ENCODE measurements at regions not wholly inside any gene's neighbourhood (a gene's known extent, or its start where the extent isn't known, plus 50 kb on each side); places are given as distances from the start of the nearest gene placed in this dataset.

DNA sequence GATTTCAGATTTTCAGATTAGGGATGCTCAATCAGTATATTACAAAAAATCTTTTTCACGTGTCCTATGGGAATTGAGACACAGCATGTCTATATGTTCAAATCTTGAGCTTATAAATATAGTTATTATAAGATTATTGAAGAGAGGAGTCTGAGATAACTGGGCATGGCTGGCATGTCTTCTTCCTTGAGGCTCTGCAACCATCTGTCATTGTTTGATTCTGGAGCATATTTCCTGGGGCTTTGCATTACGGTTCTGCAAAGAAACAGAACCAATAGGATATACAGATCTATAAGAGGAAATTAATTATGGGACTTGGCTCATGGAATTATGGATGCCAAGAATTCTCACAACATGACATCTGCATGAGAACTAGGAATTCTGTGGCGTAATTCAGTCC, 386.1 kb downstream of the SOCS6 start:
- H3K4me3 ChIP-seq: no peak overlapping the region
- H3K9me3 ChIP-seq: no peaks in the 10 kb centered on the region
- TF ChIP-seq POLR2AphosphoS5 (IDR thresholded peaks at IDR 0.05) (no peak), POLR2A (IDR thresholded peaks at IDR 0.05) (no peak), EP300 (IDR thresholded peaks at IDR 0.05) (no peak)
- TF ChIP-seq, protein P1, sequence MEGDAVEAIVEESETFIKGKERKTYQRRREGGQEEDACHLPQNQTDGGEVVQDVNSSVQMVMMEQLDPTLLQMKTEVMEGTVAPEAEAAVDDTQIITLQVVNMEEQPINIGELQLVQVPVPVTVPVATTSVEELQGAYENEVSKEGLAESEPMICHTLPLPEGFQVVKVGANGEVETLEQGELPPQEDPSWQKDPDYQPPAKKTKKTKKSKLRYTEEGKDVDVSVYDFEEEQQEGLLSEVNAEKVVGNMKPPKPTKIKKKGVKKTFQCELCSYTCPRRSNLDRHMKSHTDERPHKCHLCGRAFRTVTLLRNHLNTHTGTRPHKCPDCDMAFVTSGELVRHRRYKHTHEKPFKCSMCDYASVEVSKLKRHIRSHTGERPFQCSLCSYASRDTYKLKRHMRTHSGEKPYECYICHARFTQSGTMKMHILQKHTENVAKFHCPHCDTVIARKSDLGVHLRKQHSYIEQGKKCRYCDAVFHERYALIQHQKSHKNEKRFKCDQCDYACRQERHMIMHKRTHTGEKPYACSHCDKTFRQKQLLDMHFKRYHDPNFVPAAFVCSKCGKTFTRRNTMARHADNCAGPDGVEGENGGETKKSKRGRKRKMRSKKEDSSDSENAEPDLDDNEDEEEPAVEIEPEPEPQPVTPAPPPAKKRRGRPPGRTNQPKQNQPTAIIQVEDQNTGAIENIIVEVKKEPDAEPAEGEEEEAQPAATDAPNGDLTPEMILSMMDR (IDR thresholded peaks at IDR 0.05): no peak
- H3K27me3 ChIP-seq: no peaks in the 10 kb centered on the region
- no peaks in the 10 kb centered on the region for H3K36me3 ChIP-seq
- no peak for DNase-seq
- no peak overlapping the region for H3K27ac ChIP-seq
- WGBS, 2 donors: 89 to 92% methylated on average over 3 of the region's 3 CpGs
- intact Hi-C loops (cut with DNase I): no loop called here
- no peaks in the 10 kb centered on the region for H3K4me1 ChIP-seq

DNA sequence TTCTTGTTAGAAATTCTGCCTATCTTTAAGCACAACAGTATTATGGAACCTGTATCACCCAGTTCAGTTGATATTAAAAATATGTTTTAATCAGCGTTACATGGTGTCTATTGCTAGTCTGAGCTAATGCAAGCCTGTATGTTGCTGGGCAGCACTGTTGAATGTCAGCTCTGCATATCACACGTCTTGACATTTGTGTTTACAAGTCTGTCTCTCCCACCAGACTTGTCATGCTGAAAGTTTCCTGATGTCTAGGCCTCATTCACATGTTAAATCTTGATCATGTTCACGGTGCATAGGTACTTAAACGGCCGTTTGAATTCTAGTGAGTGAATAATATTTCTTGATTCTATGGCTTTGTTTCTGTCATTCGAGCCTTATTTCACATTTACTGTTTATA, 385.0 kb downstream of the SOCS6 start:
- intact Hi-C loops (cut with DNase I): no loop called here
- Histone ChIP-seq H3K4me1 (no peaks in the 10 kb centered on the region), H3K27ac (no peak overlapping the region), H3K4me3 (no peak overlapping the region), H3K9me3 (no peaks in the 10 kb centered on the region), H3K27me3 (no peaks in the 10 kb centered on the region), H3K36me3 (no peaks in the 10 kb centered on the region)
- 74 to 81% methylated on average over 6 of the region's 6 CpGs for WGBS, 2 donors
- DNase-seq: no peak
- TF ChIP-seq POLR2A (IDR thresholded peaks at IDR 0.05) (no peak), EP300 (IDR thresholded peaks at IDR 0.05) (no peak)

DNA sequence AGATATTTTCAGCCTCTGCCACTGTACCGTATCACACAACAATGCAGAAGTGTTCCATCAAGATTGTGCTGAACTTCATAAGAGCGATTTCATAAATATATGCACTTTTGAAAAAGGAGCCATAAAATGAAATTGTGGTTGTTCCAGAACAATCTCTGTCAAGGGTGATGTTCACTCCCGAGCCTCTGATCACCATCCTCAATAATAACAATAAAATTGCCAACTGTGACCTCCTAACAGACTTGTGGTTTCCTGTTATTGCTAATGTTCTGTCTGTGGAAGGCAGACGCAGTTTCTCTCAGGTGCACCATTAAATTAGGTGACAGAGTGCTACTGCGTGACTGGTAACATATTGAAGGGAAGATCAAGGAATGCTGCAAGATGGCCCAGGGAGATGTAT, 383.7 kb downstream of the SOCS6 start:
- Histone ChIP-seq H3K36me3 (no peaks in the 10 kb centered on the region), H3K27me3 (no peaks in the 10 kb centered on the region), H3K9me3 (no peaks in the 10 kb centered on the region), H3K4me1 (no peaks in the 10 kb centered on the region), H3K27ac (no peak overlapping the region), H3K4me3 (no peak overlapping the region)
- intact Hi-C loops (cut with DNase I): no loop called here
- WGBS, 2 donors: 51 to 69% methylated on average over 5 of the region's 5 CpGs
- no peak for DNase-seq
- TF ChIP-seq, protein P1 (IDR thresholded peaks at IDR 0.05): no peak
- TF ChIP-seq POLR2AphosphoS5 (IDR thresholded peaks at IDR 0.05) (no peak), POLR2A (IDR thresholded peaks at IDR 0.05) (no peak), EP300 (IDR thresholded peaks at IDR 0.05) (no peak)

DNA sequence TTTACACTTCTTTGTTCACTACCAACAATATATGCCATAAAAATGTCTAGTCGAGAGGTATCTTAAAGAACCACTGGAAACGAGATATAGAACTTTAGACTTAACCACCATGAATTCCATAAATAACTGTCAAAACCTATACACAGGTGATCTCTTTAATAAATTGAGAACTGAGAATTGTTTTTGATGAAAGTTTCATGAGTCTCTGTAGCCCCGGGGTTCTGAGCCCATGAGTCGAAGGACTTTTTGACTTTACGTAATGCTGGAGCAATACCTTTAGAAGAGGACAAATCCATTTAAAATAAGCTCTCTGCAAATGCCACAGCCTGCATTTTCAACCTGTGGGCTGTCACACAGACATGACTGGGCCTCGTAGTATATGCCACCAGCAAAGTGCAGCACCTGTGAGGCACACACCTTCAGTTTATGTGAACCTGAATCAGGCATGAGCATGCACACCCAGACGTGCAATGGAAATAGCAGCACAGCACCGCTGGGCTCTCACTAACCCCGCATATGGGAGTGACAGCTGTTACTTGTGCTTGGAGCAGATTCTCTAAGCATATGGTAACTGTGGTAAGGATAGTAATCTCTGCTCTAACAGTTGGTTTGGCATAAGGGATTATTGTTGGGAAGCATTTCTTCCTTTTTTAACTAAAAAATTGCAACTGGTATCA, 383.2 kb downstream of the SOCS6 start:
- TF ChIP-seq POLR2AphosphoS5 (IDR thresholded peaks at IDR 0.05) (no peak), EP300 (IDR thresholded peaks at IDR 0.05) (no peak), POLR2A (IDR thresholded peaks at IDR 0.05) (no peak)
- TF ChIP-seq, protein P1 (IDR thresholded peaks at IDR 0.05): no peak
- DNase-seq: no peak
- whole genome bisulfite sequencing, 2 donors: 68 to 78% methylated on average over 9 of the region's 9 CpGs

DNA sequence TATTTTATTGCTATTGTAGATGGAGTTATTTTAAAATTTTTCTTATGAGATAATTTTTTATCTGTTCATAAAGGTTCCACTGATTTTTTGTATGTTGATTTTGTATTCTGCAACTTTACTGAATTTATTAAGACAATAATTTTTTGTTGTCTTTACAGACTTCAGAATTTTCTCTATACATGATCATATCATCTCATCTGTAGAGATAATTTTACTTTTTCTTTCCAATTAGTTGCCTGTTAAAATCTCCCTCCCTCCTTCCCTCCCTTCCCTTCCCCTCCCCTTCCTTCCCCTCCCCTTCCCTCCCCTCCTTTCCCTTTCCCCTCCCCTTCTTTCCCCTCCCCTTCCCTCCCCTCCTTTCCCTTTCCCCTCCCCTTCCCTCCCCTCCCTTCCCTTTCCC, 378.1 kb downstream of the SOCS6 start:
- intact Hi-C loops (cut with DNase I): no loop called here
- TF ChIP-seq, protein P1 (IDR thresholded peaks at IDR 0.05): no peak
- TF ChIP-seq EP300 (IDR thresholded peaks at IDR 0.05): no peak
- no peak for TF ChIP-seq POLR2AphosphoS5 (IDR thresholded peaks at IDR 0.05)
- TF ChIP-seq POLR2A (IDR thresholded peaks at IDR 0.05): no peak
- Histone ChIP-seq H3K36me3 (no peaks in the 10 kb centered on the region), H3K27me3 (no peaks in the 10 kb centered on the region), H3K4me1 (no peaks in the 10 kb centered on the region), H3K9me3 (no peaks in the 10 kb centered on the region), H3K4me3 (no peak overlapping the region), H3K27ac (no peak overlapping the region)
- no peak for DNase-seq

More for the DNA sequence above, 383.2 kb downstream of the SOCS6 start:
- H3K36me3 ChIP-seq: no peaks in the 10 kb centered on the region
- no peaks in the 10 kb centered on the region for H3K9me3 ChIP-seq
- no peak overlapping the region for H3K27ac ChIP-seq
- H3K4me1 ChIP-seq: no peaks in the 10 kb centered on the region
- H3K4me3 ChIP-seq: no peak overlapping the region
- H3K27me3 ChIP-seq: no peaks in the 10 kb centered on the region
- intact Hi-C loops (cut with DNase I): no loop called here
